NCI-H2196 (cell line): ENCODE measurements at regions not wholly inside any gene's neighbourhood (a gene's known extent, or its start where the extent isn't known, plus 50 kb on each side); places are given as distances from the start of the nearest gene placed in this dataset.
A peak's percentile ranks its signal among the peaks of the same experiment; 100 is the strongest.
"Not testable (repeated sequence)": the region's sequence is repeated elsewhere in the genome, so short reads cannot be mapped to it uniquely, and the experiment has no call there.

Source experiments
- DNase-seq: peaks from one replicate; lab custom pipeline; 2025; ENCODE audit not compliant: unreplicated experiment; lab: John Stamatoyannopoulos, UW

DNA sequence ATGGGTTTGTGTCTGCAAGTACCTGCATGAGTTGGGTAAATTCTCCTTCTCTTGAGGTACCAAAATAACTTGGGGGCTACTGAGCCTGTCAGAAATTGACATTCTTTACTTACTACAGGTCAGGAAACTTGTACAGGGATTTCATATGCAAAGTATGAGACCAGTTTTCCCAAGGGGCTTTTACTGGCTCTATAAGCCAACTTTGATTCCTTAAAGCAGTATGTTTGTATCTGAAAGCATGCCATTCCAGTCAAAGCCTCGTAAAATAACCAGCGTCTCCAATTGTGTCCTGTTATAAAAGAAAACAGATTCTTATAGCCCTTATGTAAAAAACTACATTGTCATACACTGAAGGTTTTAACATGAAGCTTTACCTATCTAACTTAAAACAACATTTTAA lies 90.2 kb downstream of the ZNF467 start:
- DNase-seq: no peak

DNA sequence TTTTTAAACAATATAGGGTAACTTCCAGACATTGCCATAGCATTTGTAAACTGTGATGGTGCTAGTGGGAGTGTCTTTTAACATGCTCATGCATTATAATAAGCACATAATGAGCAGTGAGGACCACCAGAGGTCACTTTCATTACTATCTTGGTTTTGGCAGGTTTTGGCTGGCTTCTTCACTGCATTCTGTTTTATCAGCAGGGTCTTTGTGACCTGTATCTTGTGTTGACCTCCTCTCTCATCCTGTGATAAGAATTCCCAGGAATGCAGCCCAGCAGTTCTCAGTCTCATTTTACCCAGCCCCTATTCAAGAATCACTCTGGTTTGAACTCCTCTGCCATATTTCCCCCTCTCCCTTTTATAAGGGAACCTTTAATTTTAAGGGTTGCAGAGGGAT lies 91.3 kb downstream of the ZNF467 start:
- DNase-seq: no peak

GRCh38 chr7:149681274-149681673 lies 92.1 kb downstream of the ZNF467 start:
- no peak for DNase-seq

DNA sequence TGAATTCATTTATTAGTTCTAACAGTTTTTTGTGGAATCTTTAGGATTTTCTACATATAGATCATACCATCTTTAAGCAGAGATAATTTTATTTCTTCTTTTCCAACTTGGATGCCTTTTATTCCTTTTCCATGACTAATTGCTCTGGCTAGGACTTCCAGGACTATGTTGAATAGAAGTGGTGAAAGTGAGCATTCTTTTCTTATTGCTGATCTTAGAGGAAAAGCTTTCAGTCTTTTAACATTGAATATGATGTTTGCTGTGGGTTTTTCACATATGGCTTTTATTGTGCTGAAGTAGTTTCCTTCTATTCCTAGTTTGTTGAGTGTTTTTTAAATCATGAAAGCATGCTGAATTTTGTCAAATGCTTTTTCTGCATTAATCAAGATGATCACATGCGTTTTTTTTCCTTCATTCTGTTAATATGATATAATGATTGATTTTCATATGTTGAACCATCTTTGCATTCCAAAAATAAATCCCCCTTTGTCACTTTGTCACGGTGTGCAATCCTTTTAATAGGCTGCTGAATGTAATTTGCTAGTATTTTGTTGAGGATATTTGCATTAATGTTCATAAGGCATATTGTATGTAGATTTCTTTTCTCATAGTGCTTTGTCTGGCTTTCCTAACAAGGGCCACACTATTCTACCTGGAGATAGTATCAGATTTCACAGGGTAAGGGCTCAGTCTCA lies 92.9 kb downstream of the ZNF467 start:
- no peak for DNase-seq

DNA sequence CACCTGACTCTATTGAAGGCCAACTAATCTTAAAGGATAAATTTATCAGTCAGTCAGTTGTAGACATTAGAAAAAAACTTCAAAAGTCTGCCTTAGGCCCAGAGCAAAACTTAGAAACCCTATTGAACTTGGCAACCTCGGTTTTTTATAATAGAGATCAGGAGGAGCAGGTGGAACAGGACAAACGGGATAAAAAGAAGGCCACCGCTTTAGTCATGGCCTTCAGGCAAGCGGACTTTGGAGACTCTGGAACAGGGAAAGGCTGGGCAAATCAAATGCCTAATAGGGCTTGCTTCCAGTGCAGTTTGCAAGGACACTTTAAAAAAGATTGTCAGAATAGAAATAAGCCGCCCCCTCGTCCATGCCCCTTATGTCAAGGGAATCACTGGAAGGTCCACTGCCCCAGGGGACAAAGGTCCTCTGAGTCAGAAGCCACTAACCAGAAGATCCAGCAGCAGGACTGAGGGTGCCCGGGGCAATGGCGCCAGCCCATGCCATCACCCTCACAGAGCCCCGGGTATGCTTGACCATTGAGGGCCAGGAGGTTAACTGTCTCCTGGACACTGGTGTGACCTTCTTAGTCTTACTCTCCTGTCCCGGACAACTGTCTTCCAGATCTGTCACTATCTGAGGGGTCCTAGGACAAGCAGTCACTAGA lies 98.5 kb downstream of the ZNF467 start:
- DNase-seq: not testable (repeated sequence)

DNA sequence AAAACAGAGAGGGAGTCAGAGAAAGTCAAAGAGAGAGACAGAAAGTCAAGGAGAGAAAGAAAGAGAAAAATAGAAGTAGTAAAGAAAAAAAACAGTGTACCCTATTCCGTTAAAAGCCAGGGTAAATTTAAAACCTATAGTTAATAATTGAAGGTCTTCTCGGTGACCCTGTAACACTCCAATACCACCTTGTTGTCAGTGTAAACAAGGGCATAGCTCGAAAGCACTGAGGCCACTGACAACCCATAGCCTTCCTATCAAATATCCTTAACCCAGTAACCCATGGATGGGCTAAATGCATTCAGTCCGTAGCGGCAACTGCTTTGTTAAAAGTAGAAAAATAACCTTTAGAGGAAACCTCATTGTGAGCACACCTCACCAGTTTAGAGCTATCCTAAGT lies 100.4 kb downstream of the ZNF467 start:
- no peak for DNase-seq

- DNase-seq: peak; percentile 52
These were observed 103.1 kb downstream of the ZNF467 start for GRCh38 chr7:149670288-149670687.

GRCh38 chr7:149669121-149669818 lies 104.1 kb downstream of the ZNF467 start:
- DNase-seq: no peak

- no peak for DNase-seq
These were observed 106.9 kb downstream of the ZNF467 start for GRCh38 chr7:149666360-149666945.

- not testable (repeated sequence) for DNase-seq
These were observed 107.8 kb downstream of the ZNF467 start for GRCh38 chr7:149665618-149666017.

DNA sequence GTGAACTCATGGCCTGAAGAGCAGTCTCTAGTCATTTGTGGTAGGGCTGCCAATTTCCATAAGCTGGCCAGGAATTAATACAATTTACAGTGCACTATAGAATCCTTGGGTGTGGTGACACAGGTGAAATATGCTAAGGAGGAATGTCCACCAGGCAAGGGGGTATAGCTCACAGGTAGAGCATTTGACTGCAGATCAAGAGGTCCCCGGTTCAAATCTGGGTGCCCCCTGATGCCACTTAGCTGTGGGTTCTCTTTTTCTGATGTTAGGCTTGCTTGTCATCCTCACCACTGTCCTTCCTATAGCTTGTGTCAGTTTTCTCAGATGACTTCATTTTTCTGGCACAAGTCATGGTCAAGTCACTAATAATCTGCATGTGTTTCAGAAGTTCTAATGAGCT lies 108.7 kb downstream of the ZNF467 start:
- DNase-seq: no peak

GRCh38 chr7:149664176-149664575 lies 109.2 kb downstream of the ZNF467 start:
- no peak for DNase-seq

- DNase-seq: peak; percentile 8
These were observed 110.7 kb downstream of the ZNF467 start for GRCh38 chr7:149662591-149663095.

GRCh38 chr7:149655784-149656183 lies 117.6 kb downstream of the ZNF467 start:
- DNase-seq: no peak

DNA sequence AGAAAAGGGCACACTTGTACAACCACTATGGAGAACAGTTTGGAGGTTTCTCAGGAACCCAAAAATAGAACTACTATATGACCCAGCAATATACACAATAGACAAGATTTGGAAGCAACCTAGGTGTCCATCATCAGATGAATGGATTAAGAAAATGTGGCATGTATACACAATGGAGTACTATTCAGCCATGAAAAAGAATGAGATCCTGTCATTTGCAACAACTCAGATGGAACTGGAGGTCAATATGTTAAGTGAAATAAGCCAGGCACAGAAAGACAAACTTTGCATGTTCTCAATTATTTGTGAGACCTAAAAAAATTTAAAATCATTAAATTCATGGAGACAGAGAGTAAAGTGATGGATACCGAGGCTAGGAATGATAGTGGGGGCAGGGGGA lies 118.8 kb downstream of the ZNF467 start:
- DNase-seq: no peak

GRCh38 chr7:149650190-149650589 lies 123.2 kb downstream of the ZNF467 start:
- not testable (repeated sequence) for DNase-seq

GRCh38 chr7:149644754-149645153 lies 128.6 kb downstream of the ZNF467 start:
- DNase-seq: no peak

DNA sequence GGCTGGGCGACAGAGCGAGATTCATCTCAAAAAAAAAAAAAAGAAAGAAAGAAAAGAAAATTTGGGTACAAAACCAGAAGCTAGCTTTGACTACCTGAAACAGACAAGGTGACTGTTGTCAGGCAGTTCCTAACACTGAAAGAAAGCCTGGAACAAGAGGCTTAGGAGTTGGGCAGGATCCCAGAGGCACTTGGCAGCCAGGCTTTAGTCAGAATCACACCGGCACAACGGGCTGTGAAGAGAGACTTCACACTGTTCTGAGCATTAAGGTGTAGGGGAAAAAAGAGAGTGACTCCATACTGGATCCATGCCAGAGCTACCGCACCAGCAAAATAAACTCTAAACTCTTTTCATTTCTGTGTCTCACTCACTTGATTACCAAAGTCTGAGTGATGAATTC lies 130.8 kb downstream of the ZNF467 start:
- peak; percentile 4 for DNase-seq

DNA sequence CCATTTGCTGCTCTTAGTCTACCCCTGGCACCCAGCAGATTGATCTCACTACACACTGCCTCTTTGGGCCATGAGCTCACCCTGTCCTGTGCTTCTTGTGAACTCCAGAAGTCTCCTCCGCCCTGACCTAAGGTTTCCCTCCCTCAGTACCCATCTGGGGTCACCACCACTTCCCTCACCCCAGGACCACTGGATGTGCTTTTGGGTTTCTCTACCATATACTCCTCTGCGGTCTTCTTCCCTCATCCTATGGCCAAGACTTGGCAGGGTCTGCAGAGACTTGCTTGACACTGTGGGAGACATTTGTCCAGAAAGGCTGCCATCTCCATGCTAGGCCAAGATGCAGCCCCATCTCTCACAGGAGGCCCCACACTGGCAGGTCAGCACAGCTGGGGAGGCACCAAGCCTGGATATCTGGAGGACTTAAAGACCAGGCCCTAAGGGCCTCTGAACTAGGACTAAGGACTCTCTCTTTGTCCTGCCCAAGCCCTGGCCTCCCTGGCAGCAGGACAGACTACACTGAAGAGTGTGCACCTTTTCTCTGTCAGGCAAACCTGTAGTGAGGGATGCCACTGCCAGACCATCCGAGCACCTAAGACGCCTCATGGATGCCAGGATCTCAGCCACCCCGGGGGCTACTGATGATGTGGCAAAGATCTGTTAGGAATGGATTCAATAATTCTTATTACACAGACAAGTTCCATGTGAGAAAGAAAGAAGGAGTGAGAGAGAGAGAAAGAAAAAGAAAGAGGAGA lies 134.6 kb downstream of the ZNF467 start:
- no peak for DNase-seq

DNA sequence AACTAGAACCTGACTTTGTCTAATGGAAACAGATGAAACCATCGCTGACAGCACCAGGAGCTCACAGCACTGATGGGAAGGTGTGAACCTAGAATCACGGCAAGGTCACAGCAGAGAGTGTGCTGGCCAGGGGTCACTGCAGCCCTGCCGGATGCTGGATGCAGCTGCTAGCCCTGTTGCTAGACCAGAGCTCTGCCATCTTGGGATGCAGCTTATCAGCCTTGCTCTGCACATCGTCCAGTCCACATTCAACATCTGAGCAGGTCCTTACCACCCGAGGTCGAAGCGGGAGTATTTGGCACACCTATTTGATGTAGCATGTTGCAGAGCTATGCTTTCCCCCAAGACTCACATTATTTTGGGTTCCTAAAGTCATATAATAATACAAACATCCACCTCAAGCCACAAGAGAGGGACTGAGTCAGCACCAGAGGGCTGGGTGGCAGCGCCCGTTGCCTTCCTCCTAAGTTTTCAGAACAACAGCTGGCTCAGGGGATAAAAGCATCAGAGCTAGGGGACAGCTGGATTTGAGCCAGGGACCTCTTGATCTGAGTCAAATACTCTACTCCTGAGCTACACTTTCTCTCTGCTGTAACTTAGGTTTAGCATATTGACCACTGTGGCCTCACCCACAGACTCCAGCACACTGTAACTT lies 135.3 kb downstream of the ZNF467 start:
- DNase-seq: no peak
